ENCODE measurements at regions not wholly inside any gene's neighbourhood (a gene's known extent, or its start where the extent isn't known, plus 50 kb on each side); places are given as distances from the start of the nearest gene placed in this dataset.

DNA sequence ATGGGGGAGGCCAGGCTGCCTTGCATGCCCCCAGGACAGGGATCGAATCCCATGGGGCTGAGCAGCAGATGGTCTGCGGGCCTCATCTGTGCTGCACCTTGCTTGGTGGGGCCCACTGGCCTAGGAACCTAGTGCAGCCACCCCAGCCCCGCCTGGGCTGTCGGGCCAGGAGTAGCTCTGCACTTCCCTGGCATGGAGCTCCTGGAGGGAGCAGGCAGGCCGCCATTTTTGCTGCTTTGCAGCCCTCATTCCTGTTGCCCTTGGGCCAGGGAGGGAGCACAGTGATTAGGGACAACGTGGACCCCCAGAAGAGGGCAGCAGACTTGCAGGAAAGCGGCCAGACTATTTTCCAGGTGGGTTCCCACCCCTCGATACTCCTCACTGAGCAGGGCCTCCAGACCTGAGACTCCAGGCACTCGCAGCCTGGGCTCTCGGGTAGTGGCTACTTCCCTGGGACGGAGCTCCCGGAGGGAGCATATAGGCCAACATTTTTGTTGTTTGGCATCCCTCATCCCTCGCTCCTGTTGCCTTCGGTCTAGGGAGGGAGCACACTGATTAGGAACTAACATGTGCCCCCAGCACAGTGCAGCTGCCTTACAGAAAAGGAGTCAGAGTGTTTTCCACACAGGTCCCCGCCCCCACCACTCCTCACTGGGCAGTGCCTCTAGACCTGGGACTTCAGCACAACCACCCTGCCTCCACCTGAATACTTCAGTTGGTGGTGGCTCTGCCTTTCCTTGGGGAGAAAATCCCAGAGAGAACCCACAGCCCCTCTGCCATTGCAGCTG is 99.5 kb downstream of the MAIP1 start:
- Histone ChIP-seq H3K4me1 (ENCODE audit: insufficient read depth, low read length) (no peaks in the 10 kb centered on the region), H3K9ac (ENCODE audit: low read depth, low read length) (no peak overlapping the region), H3K27ac (ENCODE audit: low read depth, low read length) (no peak overlapping the region), H3K27me3 (ENCODE audit: insufficient read depth, low read length) (no peaks in the 10 kb centered on the region), H3K9me3 (ENCODE audit: insufficient read depth, low read depth, low read length) (peaks cover 15% of the 10 kb centered on the region), H3K36me3 (ENCODE audit: insufficient read depth, low read length) (no peaks in the 10 kb centered on the region), H3K4me3 (ENCODE audit: low read length) (no peak overlapping the region)
- WGBS: 85% methylated on average over 15 of the region's 15 CpGs

DNA sequence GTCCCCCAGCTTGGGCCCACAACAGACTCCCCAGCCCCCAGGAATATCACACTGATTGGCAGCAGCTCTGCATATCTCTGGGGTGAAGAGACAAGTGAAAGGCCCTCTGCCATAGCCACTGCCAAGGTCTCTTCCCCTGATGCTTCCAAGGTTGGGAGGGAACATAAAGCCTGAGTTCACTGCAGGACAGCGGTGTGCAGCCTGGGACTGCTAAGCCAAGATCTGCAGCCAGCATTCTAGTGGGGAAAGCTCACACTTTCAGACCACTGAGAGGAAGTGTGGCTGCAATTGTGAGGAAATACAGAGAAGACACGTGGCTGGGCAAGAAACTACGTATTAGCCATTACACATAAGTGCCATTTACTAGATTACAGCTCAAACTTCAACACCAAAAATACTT is 100.7 kb downstream of the MAIP1 start:
- WGBS: 89% methylated on average over 3 of the region's 3 CpGs
- peaks cover 15% of the 10 kb centered on the region for H3K9me3 ChIP-seq (ENCODE audit: insufficient read depth, low read depth, low read length)
- no peaks in the 10 kb centered on the region for H3K27me3 ChIP-seq (ENCODE audit: insufficient read depth, low read length)
- no peak overlapping the region for H3K9ac ChIP-seq (ENCODE audit: low read depth, low read length)
- H3K4me1 ChIP-seq (ENCODE audit: insufficient read depth, low read length): no peaks in the 10 kb centered on the region
- no peaks in the 10 kb centered on the region for H3K36me3 ChIP-seq (ENCODE audit: insufficient read depth, low read length)
- no peak overlapping the region for H3K4me3 ChIP-seq (ENCODE audit: low read length)
- H3K27ac ChIP-seq (ENCODE audit: low read depth, low read length): no peak overlapping the region

DNA sequence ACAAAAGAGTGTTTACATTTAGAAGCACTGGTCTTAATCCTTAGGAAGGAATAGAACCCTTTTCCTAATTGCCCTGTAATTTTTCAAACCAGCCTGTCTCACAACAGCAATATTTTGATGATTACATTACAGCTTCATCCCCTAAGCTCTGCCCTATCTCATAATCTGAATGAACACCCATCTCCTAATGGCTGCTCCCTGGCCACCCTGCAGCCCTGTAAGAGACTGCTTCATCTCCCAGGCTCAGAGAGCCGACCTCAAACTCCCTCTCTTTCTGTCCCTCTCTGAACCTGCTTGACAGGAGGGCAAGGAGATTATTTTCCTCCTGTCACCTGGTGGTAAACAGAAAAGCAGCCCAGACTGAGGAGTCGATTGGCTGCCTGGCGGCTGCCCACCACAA is 107.8 kb downstream of the MAIP1 start:
- H3K9ac ChIP-seq (ENCODE audit: low read depth, low read length): no peak overlapping the region
- peaks cover under 1% of the 10 kb centered on the region; the same call in 1 of the 2 replicates for H3K9me3 ChIP-seq (ENCODE audit: insufficient read depth, low read depth, low read length)
- H3K27me3 ChIP-seq (ENCODE audit: insufficient read depth, low read length): no peaks in the 10 kb centered on the region
- no peak overlapping the region for H3K27ac ChIP-seq (ENCODE audit: low read depth, low read length)
- H3K4me1 ChIP-seq (ENCODE audit: insufficient read depth, low read length): peaks cover 3% of the 10 kb centered on the region; the same call in 1 of the 2 replicates
- 90% methylated on average over 3 of the region's 3 CpGs for WGBS
- H3K36me3 ChIP-seq (ENCODE audit: insufficient read depth, low read length): no peaks in the 10 kb centered on the region
- H3K4me3 ChIP-seq (ENCODE audit: low read length): no peak overlapping the region

DNA sequence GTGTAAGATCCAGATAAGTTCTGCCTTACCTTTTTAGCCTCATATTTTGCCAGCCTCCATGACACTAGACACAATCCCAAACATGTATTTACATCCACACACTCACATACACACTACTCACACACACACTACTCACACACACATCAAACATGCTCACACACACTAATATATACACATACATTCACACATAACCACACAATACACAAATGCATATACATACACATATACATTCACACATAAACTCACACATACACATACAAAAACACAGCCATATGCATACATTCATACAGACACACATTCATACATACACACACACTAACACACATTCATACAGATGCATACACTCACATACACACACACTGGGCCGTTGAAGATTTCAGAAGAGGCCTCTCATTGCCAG is 109.5 kb downstream of the MAIP1 start:
- no peaks in the 10 kb centered on the region for H3K27me3 ChIP-seq (ENCODE audit: insufficient read depth, low read length)
- H3K4me3 ChIP-seq (ENCODE audit: low read length): no peak overlapping the region
- no peak overlapping the region for H3K9ac ChIP-seq (ENCODE audit: low read depth, low read length)
- H3K36me3 ChIP-seq (ENCODE audit: insufficient read depth, low read length): no peaks in the 10 kb centered on the region
- 91% methylated on average over 1 of the region's 1 CpG for WGBS
- no peak overlapping the region for H3K27ac ChIP-seq (ENCODE audit: low read depth, low read length)
- H3K9me3 ChIP-seq (ENCODE audit: insufficient read depth, low read depth, low read length): no peaks in the 10 kb centered on the region
- H3K4me1 ChIP-seq (ENCODE audit: insufficient read depth, low read length): peaks cover 3% of the 10 kb centered on the region; the same call in 1 of the 2 replicates

DNA sequence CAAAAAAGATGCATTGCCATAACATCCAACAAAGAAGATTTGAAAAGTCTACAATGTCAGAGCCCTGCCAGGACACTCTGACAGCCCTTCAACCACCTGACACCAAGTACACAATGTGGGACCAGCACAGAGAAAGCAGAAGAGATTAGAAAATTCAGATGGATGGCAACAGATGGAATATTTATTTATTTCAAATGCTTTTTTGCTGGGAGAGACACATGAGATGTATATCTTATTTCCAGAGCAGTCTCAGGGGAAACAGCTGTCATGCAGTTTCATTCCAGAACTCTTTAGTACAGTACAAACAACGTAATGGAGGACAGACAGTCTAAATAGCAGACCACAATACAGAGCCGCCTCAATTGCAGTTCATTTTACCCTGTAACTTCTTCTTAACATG is 110.1 kb downstream of the MAIP1 start:
- no peaks in the 10 kb centered on the region for H3K9me3 ChIP-seq (ENCODE audit: insufficient read depth, low read depth, low read length)
- H3K36me3 ChIP-seq (ENCODE audit: insufficient read depth, low read length): no peaks in the 10 kb centered on the region
- WGBS: 91% methylated on average over 2 of the region's 2 CpGs
- H3K27me3 ChIP-seq (ENCODE audit: insufficient read depth, low read length): no peaks in the 10 kb centered on the region
- H3K9ac ChIP-seq (ENCODE audit: low read depth, low read length): no peak overlapping the region
- H3K4me3 ChIP-seq (ENCODE audit: low read length): no peak overlapping the region
- H3K4me1 ChIP-seq (ENCODE audit: insufficient read depth, low read length): peaks cover 3% of the 10 kb centered on the region; the same call in 1 of the 2 replicates
- no peak overlapping the region for H3K27ac ChIP-seq (ENCODE audit: low read depth, low read length)

DNA sequence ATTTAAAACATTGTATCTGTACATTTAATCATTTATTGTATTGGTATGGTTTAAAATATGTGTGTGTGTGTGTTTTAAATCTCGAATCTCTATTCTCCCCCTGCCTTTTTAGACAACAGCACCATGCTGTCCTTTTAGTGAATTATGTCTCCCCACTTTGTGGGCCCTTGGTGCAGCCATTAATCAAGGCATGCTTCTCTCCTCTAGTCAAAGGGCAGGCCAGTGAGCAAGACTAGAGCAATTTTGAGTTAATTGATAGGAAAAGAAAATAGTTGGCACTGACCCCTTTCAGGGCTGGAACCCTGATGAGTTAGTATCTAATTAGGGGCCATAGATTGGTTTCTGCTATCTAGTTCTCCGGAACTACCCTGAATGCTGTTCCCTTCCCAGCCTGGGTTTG is 111.0 kb downstream of the MAIP1 start:
- Histone ChIP-seq H3K9ac (ENCODE audit: low read depth, low read length) (no peak overlapping the region), H3K36me3 (ENCODE audit: insufficient read depth, low read length) (no peaks in the 10 kb centered on the region), H3K4me3 (ENCODE audit: low read length) (no peak overlapping the region), H3K27ac (ENCODE audit: low read depth, low read length) (no peak overlapping the region), H3K27me3 (ENCODE audit: insufficient read depth, low read length) (no peaks in the 10 kb centered on the region), H3K4me1 (ENCODE audit: insufficient read depth, low read length) (peaks cover 3% of the 10 kb centered on the region; the same call in 1 of the 2 replicates), H3K9me3 (ENCODE audit: insufficient read depth, low read depth, low read length) (no peaks in the 10 kb centered on the region)
- WGBS: 79% methylated on average over 1 of the region's 2 CpGs

DNA sequence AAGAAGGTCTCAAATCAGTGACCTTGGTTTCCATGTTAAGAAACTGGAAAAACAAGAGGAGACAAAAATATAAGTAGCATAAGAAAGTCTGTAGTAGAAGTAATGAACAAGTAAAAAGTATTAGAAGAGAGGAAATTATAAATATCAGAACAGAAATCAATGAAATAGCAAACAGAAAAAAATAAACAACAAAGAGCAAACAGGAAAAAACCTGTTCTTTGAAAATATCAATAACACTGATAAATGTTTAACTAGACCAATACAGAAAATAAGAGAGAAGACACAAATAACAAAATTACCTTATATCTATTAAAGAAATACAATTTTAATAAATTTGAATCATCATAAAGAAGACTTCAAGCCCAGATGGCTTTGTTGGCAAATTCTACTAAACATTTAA is 113.3 kb downstream of the MAIP1 start:
- Histone ChIP-seq H3K9ac (ENCODE audit: low read depth, low read length) (no peak overlapping the region), H3K27ac (ENCODE audit: low read depth, low read length) (no peak overlapping the region), H3K9me3 (ENCODE audit: insufficient read depth, low read depth, low read length) (no peaks in the 10 kb centered on the region), H3K36me3 (ENCODE audit: insufficient read depth, low read length) (no peaks in the 10 kb centered on the region), H3K4me1 (ENCODE audit: insufficient read depth, low read length) (peaks cover under 1% of the 10 kb centered on the region; the same call in 1 of the 2 replicates), H3K27me3 (ENCODE audit: insufficient read depth, low read length) (no peaks in the 10 kb centered on the region), H3K4me3 (ENCODE audit: low read length) (no peak overlapping the region)

DNA sequence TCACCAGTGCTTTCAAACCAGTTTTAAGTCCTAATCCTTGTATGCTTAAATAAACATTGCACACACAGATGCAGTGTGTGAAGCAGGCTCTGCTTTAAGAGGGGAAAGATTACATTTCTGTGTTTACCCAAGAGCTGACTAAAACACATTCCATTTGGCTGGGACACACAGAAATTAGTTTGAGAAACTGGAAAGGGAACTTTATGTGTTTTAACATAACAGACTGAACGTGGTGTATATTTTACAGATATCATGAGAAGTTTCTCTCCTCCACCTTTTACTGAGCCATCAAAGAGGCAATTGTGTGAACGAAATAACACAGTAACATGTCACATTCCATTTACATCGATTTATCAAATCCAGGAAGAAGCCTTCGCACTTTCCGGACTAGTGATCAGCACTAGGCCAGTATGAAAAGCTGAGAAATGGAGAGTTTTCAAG is 121.8 kb downstream of the MAIP1 start:
- Histone ChIP-seq H3K4me1 (ENCODE audit: insufficient read depth, low read length) (peaks cover 15% of the 10 kb centered on the region), H3K4me3 (ENCODE audit: low read length) (no peak overlapping the region), H3K27me3 (ENCODE audit: insufficient read depth, low read length) (no peaks in the 10 kb centered on the region), H3K9me3 (ENCODE audit: insufficient read depth, low read depth, low read length) (no peaks in the 10 kb centered on the region), H3K27ac (ENCODE audit: low read depth, low read length) (no peak overlapping the region), H3K36me3 (ENCODE audit: insufficient read depth, low read length) (no peaks in the 10 kb centered on the region), H3K9ac (ENCODE audit: low read depth, low read length) (no peak overlapping the region)
- 95% methylated on average over 5 of the region's 5 CpGs for WGBS

DNA sequence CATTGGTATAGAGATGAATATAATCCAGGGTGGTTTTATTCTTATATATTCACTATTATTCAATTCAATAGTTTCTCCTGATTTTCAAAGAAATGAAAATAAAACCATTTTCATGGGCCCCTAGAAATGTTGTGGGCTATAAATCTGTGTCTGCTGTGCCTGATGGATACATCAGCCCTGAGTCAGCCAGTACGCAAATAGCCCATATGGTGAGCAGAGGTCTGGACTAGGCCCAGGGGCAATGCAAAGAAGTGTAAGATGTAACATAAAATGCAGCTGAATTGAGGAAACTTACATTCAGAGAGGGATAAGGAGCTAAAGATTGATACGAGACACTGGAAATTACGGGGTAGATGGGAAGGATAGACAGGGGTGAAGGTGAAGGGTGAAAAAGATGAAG is 122.5 kb downstream of the MAIP1 start:
- 94% methylated on average over 3 of the region's 3 CpGs for WGBS
- Histone ChIP-seq H3K36me3 (ENCODE audit: insufficient read depth, low read length) (no peaks in the 10 kb centered on the region), H3K9ac (ENCODE audit: low read depth, low read length) (no peak overlapping the region), H3K9me3 (ENCODE audit: insufficient read depth, low read depth, low read length) (no peaks in the 10 kb centered on the region), H3K27ac (ENCODE audit: low read depth, low read length) (no peak overlapping the region), H3K4me3 (ENCODE audit: low read length) (no peak overlapping the region), H3K27me3 (ENCODE audit: insufficient read depth, low read length) (no peaks in the 10 kb centered on the region), H3K4me1 (ENCODE audit: insufficient read depth, low read length) (peaks cover 15% of the 10 kb centered on the region)

DNA sequence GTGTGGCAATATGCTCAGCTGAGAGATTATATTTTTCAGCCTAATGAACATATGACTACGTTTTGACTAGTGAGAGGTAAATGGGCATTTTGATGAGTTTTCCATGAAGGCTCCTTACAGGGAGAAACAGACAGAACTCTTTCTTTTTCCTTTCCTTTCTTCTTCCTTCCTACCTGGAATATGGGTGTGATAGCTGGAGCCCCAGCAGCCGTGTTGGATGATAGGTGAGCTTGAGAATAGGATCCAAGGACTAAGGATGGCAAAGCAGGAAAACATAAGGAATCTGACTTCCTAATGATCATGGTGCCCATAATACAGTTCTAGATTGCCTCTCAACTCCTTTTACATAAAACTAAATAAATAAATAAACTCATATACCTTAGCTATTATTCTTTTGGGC is 124.0 kb downstream of the MAIP1 start:
- Histone ChIP-seq H3K9ac (ENCODE audit: low read depth, low read length) (no peak overlapping the region), H3K27me3 (ENCODE audit: insufficient read depth, low read length) (no peaks in the 10 kb centered on the region), H3K4me1 (ENCODE audit: insufficient read depth, low read length) (peaks cover 15% of the 10 kb centered on the region), H3K27ac (ENCODE audit: low read depth, low read length) (no peak overlapping the region), H3K36me3 (ENCODE audit: insufficient read depth, low read length) (no peaks in the 10 kb centered on the region), H3K4me3 (ENCODE audit: low read length) (no peak overlapping the region), H3K9me3 (ENCODE audit: insufficient read depth, low read depth, low read length) (no peaks in the 10 kb centered on the region)
- 94% methylated on average over 2 of the region's 2 CpGs for WGBS

DNA sequence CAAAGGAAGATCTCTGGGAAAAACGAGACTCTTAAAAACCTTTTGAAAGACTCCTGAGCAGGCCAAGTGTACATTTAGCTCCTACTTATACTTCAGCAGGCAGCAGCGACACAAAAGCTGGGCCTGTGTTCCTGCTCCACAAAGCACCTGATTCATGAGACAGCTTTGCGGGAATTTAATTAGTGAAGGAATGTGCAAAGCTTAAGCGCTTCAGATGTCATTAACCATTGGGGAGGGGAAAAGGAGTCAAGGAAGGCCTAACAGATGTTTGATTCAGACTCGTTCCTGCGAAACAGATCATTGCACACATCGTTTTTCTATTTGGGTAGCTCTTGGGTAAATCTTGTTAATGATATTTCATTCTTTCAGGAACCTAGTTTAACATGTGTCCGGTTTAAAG is 125.9 kb downstream of the MAIP1 start:
- Histone ChIP-seq H3K4me1 (ENCODE audit: insufficient read depth, low read length) (peaks cover 15% of the 10 kb centered on the region), H3K27me3 (ENCODE audit: insufficient read depth, low read length) (no peaks in the 10 kb centered on the region), H3K9ac (ENCODE audit: low read depth, low read length) (no peak overlapping the region), H3K27ac (ENCODE audit: low read depth, low read length) (no peak overlapping the region; the same call in 1 of the 2 replicates), H3K36me3 (ENCODE audit: insufficient read depth, low read length) (no peaks in the 10 kb centered on the region), H3K4me3 (ENCODE audit: low read length) (no peak overlapping the region), H3K9me3 (ENCODE audit: insufficient read depth, low read depth, low read length) (no peaks in the 10 kb centered on the region)
- 84% methylated on average over 8 of the region's 8 CpGs for WGBS

All from HUES64 (cell line).